ENCODE measurements at regions not wholly inside any gene's neighbourhood (a gene's known extent, or its start where the extent isn't known, plus 50 kb on each side); places are given as distances from the start of the nearest gene placed in this dataset.

- no peak overlapping the region; the same call in 1 of the 2 replicates for H3K27ac ChIP-seq (ENCODE audit: low read length)
- H3K9me3 ChIP-seq (ENCODE audit: insufficient read depth, low read length, severe bottlenecking), result no peaks in the 10 kb centered on the region
- no peak overlapping the region for H3K9ac ChIP-seq (ENCODE audit: low read depth, low read length)
- no peaks in the 10 kb centered on the region for H4K20me1 ChIP-seq (ENCODE audit: insufficient read depth, low read length)
- H3K36me3 ChIP-seq (ENCODE audit: insufficient read depth, low read length), result no peaks in the 10 kb centered on the region
- H2AFZ ChIP-seq (ENCODE audit: low read depth, low read length), result no peak overlapping the region; the same call in 1 of the 2 replicates
- no peak overlapping the region for H3K4me3 ChIP-seq (ENCODE audit: low read depth in 1 of 2, low read length in 2 of 2)
- no peaks in the 10 kb centered on the region for H3K79me2 ChIP-seq (ENCODE audit: insufficient read depth, low read length)
- TF ChIP-seq CTCF (IDR thresholded peaks at IDR 0.05; ENCODE audit: borderline replicate concordance, extremely low read depth, low read length, poor library complexity, severe bottlenecking), result no peak
- TF ChIP-seq EZH2 (IDR thresholded peaks at IDR 0.05; ENCODE audit: borderline replicate concordance, low read depth, low read length, severe bottlenecking), result no peak
- H3K27me3 ChIP-seq (ENCODE audit: insufficient read depth, low read length, poor library complexity), result no peaks in the 10 kb centered on the region
- no peak overlapping the region for H3K4me2 ChIP-seq (ENCODE audit: insufficient read depth, low read length)
- ATAC-seq (ENCODE audit: insufficient read depth, low read depth) (peak; percentile 51; the same call in 2 of the 3 replicates), DNase-seq (no peak)
- peaks cover 13% of the 10 kb centered on the region for H3K4me1 ChIP-seq (ENCODE audit: insufficient read depth, low read length)
Measured at GRCh38 chr14:85235868-85236267, 294.1 kb upstream of the FLRT2 start.

- Histone ChIP-seq H3K27ac (ENCODE audit: low read length) (no peak overlapping the region), H3K9me3 (ENCODE audit: insufficient read depth, low read length, severe bottlenecking) (no peaks in the 10 kb centered on the region), H2AFZ (ENCODE audit: low read depth, low read length) (no peak overlapping the region; the same call in 1 of the 2 replicates), H3K36me3 (ENCODE audit: insufficient read depth, low read length) (no peaks in the 10 kb centered on the region), H3K4me3 (ENCODE audit: low read depth in 1 of 2, low read length in 2 of 2) (no peak overlapping the region), H3K4me2 (ENCODE audit: insufficient read depth, low read length) (no peak overlapping the region; the same call in 1 of the 2 replicates), H3K4me1 (ENCODE audit: insufficient read depth, low read length) (peaks cover 13% of the 10 kb centered on the region), H3K79me2 (ENCODE audit: insufficient read depth, low read length) (no peaks in the 10 kb centered on the region), H3K27me3 (ENCODE audit: insufficient read depth, low read length, poor library complexity) (no peaks in the 10 kb centered on the region), H3K9ac (ENCODE audit: low read depth, low read length) (no peak overlapping the region), H4K20me1 (ENCODE audit: insufficient read depth, low read length) (no peaks in the 10 kb centered on the region)
- ATAC-seq (ENCODE audit: insufficient read depth, low read depth), result peak; percentile 44
- no peak for DNase-seq
- no peak for TF ChIP-seq CTCF (IDR thresholded peaks at IDR 0.05; ENCODE audit: borderline replicate concordance, extremely low read depth, low read length, poor library complexity, severe bottlenecking)
- TF ChIP-seq EZH2 (IDR thresholded peaks at IDR 0.05; ENCODE audit: borderline replicate concordance, low read depth, low read length, severe bottlenecking), result no peak
Measured at GRCh38 chr14:85236296-85236695, 293.6 kb upstream of the FLRT2 start.

DNA sequence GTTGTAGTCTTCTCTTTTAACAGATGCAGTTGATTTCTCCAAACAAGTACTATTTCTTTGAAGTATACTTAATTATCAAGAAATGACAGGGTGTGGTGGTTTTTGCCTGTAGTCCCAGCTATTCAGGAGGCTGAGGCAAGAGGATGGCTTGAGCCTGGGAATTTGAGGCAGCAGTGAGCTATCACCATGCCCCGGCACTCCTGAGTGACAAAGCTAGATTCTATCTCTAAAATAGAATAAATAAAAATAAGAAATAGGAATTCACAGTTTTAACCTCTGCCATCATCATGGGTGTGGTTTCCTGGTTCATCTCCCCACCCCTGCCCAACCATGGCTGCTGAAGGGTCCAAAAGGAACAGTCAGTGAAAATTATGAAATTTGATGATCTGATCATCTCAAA, 290.2 kb upstream of the FLRT2 start:
- ATAC-seq (ENCODE audit: insufficient read depth, low read depth) (no peak), DNase-seq (no peak)
- Histone ChIP-seq H3K9ac (ENCODE audit: low read depth, low read length) (no peak overlapping the region), H3K4me1 (ENCODE audit: insufficient read depth, low read length) (peaks cover 13% of the 10 kb centered on the region), H4K20me1 (ENCODE audit: insufficient read depth, low read length) (no peaks in the 10 kb centered on the region), H3K27me3 (ENCODE audit: insufficient read depth, low read length, poor library complexity) (no peaks in the 10 kb centered on the region), H3K9me3 (ENCODE audit: insufficient read depth, low read length, severe bottlenecking) (no peaks in the 10 kb centered on the region), H3K4me2 (ENCODE audit: insufficient read depth, low read length) (no peak overlapping the region), H3K79me2 (ENCODE audit: insufficient read depth, low read length) (no peaks in the 10 kb centered on the region), H3K27ac (ENCODE audit: low read length) (no peak overlapping the region), H3K4me3 (ENCODE audit: low read depth in 1 of 2, low read length in 2 of 2) (no peak overlapping the region), H3K36me3 (ENCODE audit: insufficient read depth, low read length) (no peaks in the 10 kb centered on the region), H2AFZ (ENCODE audit: low read depth, low read length) (no peak overlapping the region)
- TF ChIP-seq EZH2 (IDR thresholded peaks at IDR 0.05; ENCODE audit: borderline replicate concordance, low read depth, low read length, severe bottlenecking), result no peak
- TF ChIP-seq CTCF (IDR thresholded peaks at IDR 0.05; ENCODE audit: borderline replicate concordance, extremely low read depth, low read length, poor library complexity, severe bottlenecking), result no peak

Measured in DND-41 (cell line).